GM12878 (cell line): ENCODE measurements at regions not wholly inside any gene's neighbourhood (a gene's known extent, or its start where the extent isn't known, plus 50 kb on each side); places are given as distances from the start of the nearest gene placed in this dataset.

Source experiments
- ATAC-seq: fragments of 200-7000 bp; cut with Tn5 transposase; 3 replicates; pipeline ENCODE4 v1.9.1; 2020; ENCODE audit warnings: mild to moderate bottlenecking, moderate library complexity
- BruUV-seq: library from RNA; stranded (reverse); fragments of 400-500 nt; replicated peaks from 2 replicates; lab custom pipeline; 2021; lab: Mats Ljungman, UMichigan
- CTCF ChIA-PET: fragments of 300-600 bp; sonication (Branson Sonifier 250); formaldehyde crosslinking; extraction: SDS; loops from one replicate; lab custom pipeline; 2021; ENCODE audit warnings: inconsistent platforms; lab: Yijun Ruan, JAX
- POLR2A ChIA-PET: fragments of 350-600 bp; formaldehyde crosslinking; extraction: SDS; loops from one replicate; lab custom pipeline; 2021; ENCODE audit warnings: inconsistent platforms; lab: Charles Lee
- RAD21 ChIA-PET: fragments of 300-600 bp; sonication (Branson Sonifier 250); formaldehyde crosslinking; loops from one replicate; lab custom pipeline; 2023; ENCODE audit warnings: antibody characterized with exemption; ENCODE audit not compliant: unreplicated experiment; lab: Charles Lee
- SMC1A ChIA-PET: fragments of 300-600 bp; sonication (Branson Sonifier 250); formaldehyde crosslinking; loops from one replicate; lab custom pipeline; 2023; ENCODE audit not compliant: unreplicated experiment, uncharacterized antibody; lab: Charles Lee
- DNase-seq: peaks from one replicate; pipeline ENCODE4 v3.0.0-alpha.2; 2011; ENCODE audit warnings: low read depth, low spot score
- FAIRE-seq: peaks from 3 replicates; lab custom pipeline; 2011; peaks lifted over from hg19 to GRCh38; lab: Jason Lieb, UNC
- H2AFZ ChIP-seq: 2 replicates; pipeline ENCODE4 v1.6.0; 2011; ENCODE audit warnings: low read depth, low read length, control low read depth; ENCODE audit not compliant: control insufficient read depth
- H3K27ac ChIP-seq: 2 replicates; pipeline ENCODE4 v1.5.1; 2011; ENCODE audit warnings: control low read depth; ENCODE audit not compliant: control insufficient read depth, insufficient read depth
- H3K27me3 ChIP-seq, 2 experiments: replicated peaks in 1 of 2; 2 replicates each; pipeline versions ENCODE4 v1.6.0 to v1.6.1; 2011; ENCODE audit warnings: low read length in 1 of 2; ENCODE audit not compliant: control insufficient read depth in 2 of 2, insufficient read depth in 2 of 2
- H3K36me3 ChIP-seq, 2 experiments: 2 replicates each; pipeline ENCODE4 v1.5.1; 2011; ENCODE audit warnings: low read length in 1 of 2; ENCODE audit not compliant: control insufficient read depth in 2 of 2, insufficient read depth in 2 of 2
- H3K4me1 ChIP-seq: 2 replicates; pipeline ENCODE4 v1.6.1; 2011; ENCODE audit warnings: mild to moderate bottlenecking, low read length, moderate library complexity, mixed read lengths; ENCODE audit not compliant: control insufficient read depth, insufficient read depth
- H3K4me2 ChIP-seq: 2 replicates; pipeline ENCODE4 v1.6.0; 2011; ENCODE audit warnings: control low read depth; ENCODE audit not compliant: control insufficient read depth, insufficient read depth
- H3K4me3 ChIP-seq: fragments of 200-600 bp; sonication (generic); 2 replicates; pipeline ENCODE4 v1.5.1; 2016
- H3K79me2 ChIP-seq: 2 replicates; pipeline ENCODE4 v1.6.0; 2011; ENCODE audit warnings: low read length; ENCODE audit not compliant: control insufficient read depth, insufficient read depth
- H3K9ac ChIP-seq: 2 replicates; pipeline ENCODE4 v1.8.0; 2011; ENCODE audit warnings: low read length, control low read depth, mixed read lengths; ENCODE audit not compliant: control insufficient read depth, insufficient read depth
- H3K9me3 ChIP-seq: replicated peaks from 3 replicates; pipeline ENCODE4 v1.5.1; 2011; ENCODE audit warnings: mild to moderate bottlenecking, low read length; ENCODE audit not compliant: control insufficient read depth, insufficient read depth
- H4K20me1 ChIP-seq: 2 replicates; pipeline ENCODE4 v1.6.0; 2011; ENCODE audit not compliant: control insufficient read depth, insufficient read depth
- CBFB ChIP-seq: IDR thresholded peaks from 2 replicates; pipeline ENCODE4 v1.6.1; 2016; ENCODE audit warnings: antibody characterized with exemption, low read depth
- IKZF1 ChIP-seq: fragments of 450-650 bp; conservative IDR thresholded peaks from 2 replicates; pipeline ENCODE4 v1.6.1; 2017; ENCODE audit warnings: antibody characterized with exemption, mild to moderate bottlenecking
- RFX5 ChIP-seq: IDR thresholded peaks from 2 replicates; pipeline ENCODE4 v1.6.1; 2011; ENCODE audit warnings: low read depth, low read length, improper control_type of control experiment
- STAT3 ChIP-seq: IDR thresholded peaks from 2 replicates; pipeline ENCODE4 v1.6.1; 2011; ENCODE audit warnings: low read depth, low read length, improper control_type of control experiment
- ZZZ3 ChIP-seq: IDR thresholded peaks from 2 replicates; pipeline ENCODE4 v1.6.1; 2011; ENCODE audit warnings: low read depth; ENCODE audit not compliant: control insufficient read depth, insufficient read length
- WGBS: methylation state at CpG from one replicate; pipeline ENCODE4 v1.1.6; 2016; ENCODE audit warnings: low lambda C conversion rate; ENCODE audit not compliant: insufficient replicate concordance, insufficient coverage; ENCODE audit errors: missing lambda C conversion rate; 5-methylcytosine and 5-hydroxymethylcytosine counted together
- in situ Hi-C: fragments of 300-500 bp; cut with MboI; formaldehyde crosslinking; loops from 9 replicates; pipeline ENCODE4 v1.14.3; 2018; ENCODE audit warnings: mixed read lengths
- intact Hi-C: fragments of 100-400 bp; cut with micrococcal nuclease; formaldehyde crosslinking; loops from one replicate; pipeline ENCODE4 v1.14.2; 2022; ENCODE audit not compliant: unreplicated experiment
- TF ChIP-seq, protein P1 (sequence below), 3 experiments: IDR thresholded peaks in 2 of 3; conservative IDR thresholded peaks in 1 of 3; 2 replicates each; pipeline ENCODE4 v1.5.1; 2011; ENCODE audit warnings: low read depth in 3 of 3, low read length in 3 of 3, mild to moderate bottlenecking in 3 of 3, control low read depth in 2 of 3, moderate library complexity in 2 of 3, inconsistent platforms in 1 of 3, mixed read lengths in 1 of 3; ENCODE audit not compliant: control insufficient read depth in 2 of 3, insufficient read depth in 1 of 3; ENCODE audit errors: extremely low read depth in 1 of 3

DNA sequence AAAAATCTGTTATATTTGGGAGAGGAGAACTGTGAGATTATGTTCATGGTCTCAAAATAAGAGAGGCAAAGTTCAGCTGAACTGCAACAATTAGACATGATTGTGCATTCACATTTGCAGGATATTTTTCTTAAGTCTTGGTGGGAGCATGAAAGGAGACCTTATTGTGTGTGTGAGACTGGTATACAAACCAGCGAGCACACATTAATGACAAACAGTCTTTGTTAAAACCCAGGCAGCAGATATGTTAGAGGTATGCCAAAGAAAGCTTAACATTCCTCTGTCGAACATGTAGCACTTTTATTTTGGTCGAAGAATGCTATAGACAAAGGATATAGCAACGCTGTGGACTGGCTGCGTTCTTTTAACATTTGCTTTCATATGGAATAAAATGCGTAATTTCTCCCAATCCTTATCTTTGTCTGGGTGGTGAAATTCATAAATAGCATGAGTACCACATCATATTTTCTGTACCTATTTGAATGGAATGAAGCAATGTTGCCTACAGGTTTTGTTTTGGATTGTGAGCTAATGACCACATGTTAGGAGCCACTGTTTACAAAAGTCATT, 88.4 kb downstream of the ICOS start (continued):
- no peak for TF ChIP-seq RFX5
- TF ChIP-seq CBFB: no peak

DNA sequence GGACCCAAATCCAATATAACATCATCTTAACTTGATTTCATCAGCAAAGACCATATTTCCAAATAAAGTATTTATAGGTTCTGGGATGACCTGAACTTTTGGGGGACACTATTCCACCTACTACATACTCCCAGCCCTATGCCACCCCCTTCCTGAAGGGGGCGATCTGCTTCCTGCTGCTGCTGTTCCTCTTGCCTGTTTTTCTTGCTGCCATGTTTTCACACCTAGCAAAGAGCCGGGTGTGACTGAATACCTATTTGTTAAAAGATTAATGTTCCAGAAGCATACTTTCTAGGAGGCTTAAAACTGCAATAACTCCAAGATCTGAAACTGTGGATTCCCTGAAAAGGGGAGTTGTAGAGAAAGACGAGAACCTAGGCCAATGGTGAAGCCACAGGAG, 89.7 kb downstream of the ICOS start:
- Histone ChIP-seq H3K4me1 (no peaks in the 10 kb centered on the region), H3K27ac (no peak overlapping the region), H3K27me3 (0 out of 4 replicates have a peak, but pooled peaks cover 0 to 2% of the 10 kb centered on the region in 2 experiments), H2AFZ (no peak overlapping the region), H3K79me2 (no peaks in the 10 kb centered on the region), H4K20me1 (no peaks in the 10 kb centered on the region), H3K4me2 (no peak overlapping the region), H3K4me3 (no peak overlapping the region), H3K36me3 (no peaks in the 10 kb centered on the region), H3K9me3 (no peaks in the 10 kb centered on the region), H3K9ac (no peak overlapping the region)
- in situ Hi-C loops: no loop called here
- 35% methylated on average over 3 of the region's 3 CpGs for whole genome bisulfite sequencing
- DNase-seq (no peak), FAIRE-seq (no peak), ATAC-seq (no peak)
- ChIA-PET SMC1A (interaction anchor here (0.6 kb wide), 1 partner anchor 1617 kb away, joined by 3 read pairs; no protein-coding TSS in a partner anchor), POLR2A (no interaction called here), CTCF (no interaction called here), RAD21 (no interaction called here)
- no peak for TF ChIP-seq IKZF1
- no peak for TF ChIP-seq ZZZ3
- no peak for TF ChIP-seq STAT3
- TF ChIP-seq, protein P1, sequence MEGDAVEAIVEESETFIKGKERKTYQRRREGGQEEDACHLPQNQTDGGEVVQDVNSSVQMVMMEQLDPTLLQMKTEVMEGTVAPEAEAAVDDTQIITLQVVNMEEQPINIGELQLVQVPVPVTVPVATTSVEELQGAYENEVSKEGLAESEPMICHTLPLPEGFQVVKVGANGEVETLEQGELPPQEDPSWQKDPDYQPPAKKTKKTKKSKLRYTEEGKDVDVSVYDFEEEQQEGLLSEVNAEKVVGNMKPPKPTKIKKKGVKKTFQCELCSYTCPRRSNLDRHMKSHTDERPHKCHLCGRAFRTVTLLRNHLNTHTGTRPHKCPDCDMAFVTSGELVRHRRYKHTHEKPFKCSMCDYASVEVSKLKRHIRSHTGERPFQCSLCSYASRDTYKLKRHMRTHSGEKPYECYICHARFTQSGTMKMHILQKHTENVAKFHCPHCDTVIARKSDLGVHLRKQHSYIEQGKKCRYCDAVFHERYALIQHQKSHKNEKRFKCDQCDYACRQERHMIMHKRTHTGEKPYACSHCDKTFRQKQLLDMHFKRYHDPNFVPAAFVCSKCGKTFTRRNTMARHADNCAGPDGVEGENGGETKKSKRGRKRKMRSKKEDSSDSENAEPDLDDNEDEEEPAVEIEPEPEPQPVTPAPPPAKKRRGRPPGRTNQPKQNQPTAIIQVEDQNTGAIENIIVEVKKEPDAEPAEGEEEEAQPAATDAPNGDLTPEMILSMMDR (IDR thresholded peaks at IDR 0.05 in 2 of 3, conservative IDR thresholded peaks at IDR 0.05 in 1 of 3; ENCODE audit: control insufficient read depth in 2 of 3, extremely low read depth in 1 of 3, insufficient read depth in 1 of 3, low read depth in 3 of 3, low read length in 3 of 3): peak in 2 of 3 experiments; percentile 29 to 32; a peak in 3 of 6 replicates
- no TSS peak for BruUV-seq
- intact Hi-C loops: no loop called here
